ENCODE measurements at regions not wholly inside any gene's neighbourhood (a gene's known extent, or its start where the extent isn't known, plus 50 kb on each side); places are given as distances from the start of the nearest gene placed in this dataset.

GRCh38 chr21:15309721-15310120 is 244.9 kb upstream of the NRIP1 start:
- Histone ChIP-seq H4K8ac (replicated peaks; ENCODE audit: insufficient read length, low read depth, low read length) (no peak overlapping the region), H3K23ac (ENCODE audit: insufficient read length, low read depth, low read length) (no peak overlapping the region), H4K20me1 (ENCODE audit: control insufficient read depth, insufficient read depth, insufficient read length) (no peaks in the 10 kb centered on the region), H3K79me1 (ENCODE audit: insufficient read depth, low read depth, low read length, poor library complexity, severe bottlenecking) (no peaks in the 10 kb centered on the region), H3K23me2 (ENCODE audit: insufficient read length, low read depth, low read length, poor library complexity, severe bottlenecking) (no peaks in the 10 kb centered on the region), H3K9ac (ENCODE audit: extremely low read depth, insufficient read length, low read length) (no peak overlapping the region), H3T11ph (ENCODE audit: low read length) (no peak overlapping the region), H3K9me3 (ENCODE audit: control insufficient read depth, low read depth, low read length) (no peaks in the 10 kb centered on the region), H2AK5ac (ENCODE audit: insufficient read length, low read length) (no peak overlapping the region), H2BK120ac (ENCODE audit: low read depth, low read length, poor library complexity, severe bottlenecking) (no peak overlapping the region), H3K4me1 (ENCODE audit: insufficient read depth, low read length) (no peaks in the 10 kb centered on the region), H4K91ac (ENCODE audit: insufficient read length, low read depth, low read length) (no peak overlapping the region), H2BK12ac (ENCODE audit: insufficient read length, low read depth, low read length) (no peak overlapping the region), H3K14ac (ENCODE audit: insufficient read depth, low read length) (no peak overlapping the region), H3K79me2 (ENCODE audit: insufficient read depth, low read length) (no peaks in the 10 kb centered on the region), H3K27me3 (ENCODE audit: insufficient read depth, low read length) (no peaks in the 10 kb centered on the region), H2BK15ac (ENCODE audit: low read depth, low read length) (no peak overlapping the region), H3K27ac (ENCODE audit: insufficient read length, low read depth, low read length) (no peak overlapping the region), H2AFZ (ENCODE audit: low read length) (no peak overlapping the region), H3K4ac (ENCODE audit: low read depth, low read length) (no peak overlapping the region), H3K56ac (ENCODE audit: insufficient read length, low read depth, low read length) (no peak overlapping the region), H3K4me2 (ENCODE audit: insufficient read depth, insufficient read length, low read length) (no peak overlapping the region), H3K18ac (ENCODE audit: insufficient read length, low read depth, low read length) (no peak overlapping the region), H2BK5ac (ENCODE audit: insufficient read length, low read length) (no peak overlapping the region), H2BK20ac (ENCODE audit: low read depth, low read length, poor library complexity, severe bottlenecking) (no peak overlapping the region), H4K5ac (ENCODE audit: insufficient read length, low read depth, low read length) (no peak overlapping the region)
- H3K9me3 Mint-ChIP-seq: no peaks in the 10 kb centered on the region
- no peaks in the 10 kb centered on the region for H3K36me3 Mint-ChIP-seq (ENCODE audit: insufficient read depth in 1 of 3, low read depth in 3 of 3)
- no CpG with 5 or more reads among the region's 3 CpGs for WGBS (ENCODE audit: extremely low coverage, insufficient read length, low lambda C conversion rate)
- TF ChIP-seq CTCF (conservative IDR thresholded peaks at IDR 0.05): no peak
- no peak overlapping the region for H3K27ac Mint-ChIP-seq
- no peaks in the 10 kb centered on the region for H3K4me1 Mint-ChIP-seq
- H3K27me3 Mint-ChIP-seq (ENCODE audit: low read depth): no peaks in the 10 kb centered on the region
- DNase-seq: no peak
- no peak overlapping the region for H3K4me3 Mint-ChIP-seq
